Skeletal muscle tissue (tissue), 3 donors: ENCODE measurements at regions not wholly inside any gene's neighbourhood (a gene's known extent, or its start where the extent isn't known, plus 50 kb on each side); places are given as distances from the start of the nearest gene placed in this dataset.
A peak's percentile ranks its signal among the peaks of the same experiment; 100 is the strongest.

Experiments
- H3K27ac ChIP-seq: one replicate; pipeline ENCODE4 v1.7.0; 2013; ENCODE audit warnings: mild to moderate bottlenecking, low read depth, low read length, inconsistent platforms
- H3K27me3 ChIP-seq, 3 donors: one replicate each; pipeline ENCODE4 v1.7.0; 2013; ENCODE audit warnings: low read length in 3 of 3; ENCODE audit not compliant: control insufficient read depth in 3 of 3, insufficient read depth in 3 of 3
- H3K36me3 ChIP-seq, 3 donors: one replicate each; pipeline ENCODE4 v1.7.0; 2013; ENCODE audit warnings: low read length in 3 of 3; ENCODE audit not compliant: control insufficient read depth in 3 of 3, insufficient read depth in 3 of 3
- H3K4me1 ChIP-seq, 3 donors: one replicate each; pipeline ENCODE4 v1.7.0; 2013; ENCODE audit warnings: low read length in 3 of 3, mild to moderate bottlenecking in 3 of 3; ENCODE audit not compliant: control insufficient read depth in 3 of 3, insufficient read depth in 3 of 3
- H3K4me3 ChIP-seq, 3 donors: one replicate each; pipeline ENCODE4 v1.7.0; 2013; ENCODE audit warnings: low read length in 3 of 3
- H3K9ac ChIP-seq, 3 donors: one replicate each; pipeline ENCODE4 v1.7.0; 2013; ENCODE audit warnings: low read length in 3 of 3, mild to moderate bottlenecking in 3 of 3, moderate library complexity in 2 of 3, low read depth in 1 of 3
- H3K9me3 ChIP-seq, 3 donors: one replicate each; pipeline ENCODE4 v1.7.0; 2013; ENCODE audit warnings: low read length in 3 of 3; ENCODE audit not compliant: control insufficient read depth in 3 of 3
- donor health status: Osteomylitis.

DNA sequence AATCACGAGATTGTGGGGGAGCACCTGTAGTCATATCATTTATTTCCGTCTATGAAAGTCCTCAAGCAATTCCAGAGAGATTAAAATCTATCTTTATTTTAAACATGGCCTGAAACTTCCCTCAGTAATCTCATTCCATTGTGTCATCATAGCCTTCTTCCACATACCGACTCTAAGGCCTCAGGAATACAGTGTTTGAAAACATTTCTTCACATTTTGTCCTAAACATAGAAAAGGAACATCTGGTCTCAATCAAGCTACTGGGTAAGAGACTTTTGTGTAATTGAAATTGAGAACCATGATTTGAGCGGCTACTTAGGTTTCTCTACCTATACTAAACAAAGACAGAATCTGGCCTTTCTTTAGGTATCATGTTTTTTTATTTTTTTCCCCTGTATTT, 78.0 kb upstream of the ELMO1 start:
- no peak overlapping the region for H3K9ac ChIP-seq
- no peak overlapping the region for H3K27ac ChIP-seq
- no peaks in the 10 kb centered on the region for H3K27me3 ChIP-seq
- H3K4me3 ChIP-seq, result no peak overlapping the region
- no peaks in the 10 kb centered on the region for H3K4me1 ChIP-seq
- H3K36me3 ChIP-seq, result no peaks in the 10 kb centered on the region
- peaks cover 0 to under 1% (median 0%) of the 10 kb centered on the region in 3 donors for H3K9me3 ChIP-seq

- Histone ChIP-seq H3K4me1 (no peaks in the 10 kb centered on the region), H3K9me3 (no peaks in the 10 kb centered on the region), H3K4me3 (no peak overlapping the region), H3K9ac (no peak overlapping the region), H3K27ac (no peak overlapping the region), H3K27me3 (no peaks in the 10 kb centered on the region), H3K36me3 (no peaks in the 10 kb centered on the region)
These were observed 78.4 kb upstream of the ELMO1 start for GRCh38 chr7:37527109-37527508.

DNA sequence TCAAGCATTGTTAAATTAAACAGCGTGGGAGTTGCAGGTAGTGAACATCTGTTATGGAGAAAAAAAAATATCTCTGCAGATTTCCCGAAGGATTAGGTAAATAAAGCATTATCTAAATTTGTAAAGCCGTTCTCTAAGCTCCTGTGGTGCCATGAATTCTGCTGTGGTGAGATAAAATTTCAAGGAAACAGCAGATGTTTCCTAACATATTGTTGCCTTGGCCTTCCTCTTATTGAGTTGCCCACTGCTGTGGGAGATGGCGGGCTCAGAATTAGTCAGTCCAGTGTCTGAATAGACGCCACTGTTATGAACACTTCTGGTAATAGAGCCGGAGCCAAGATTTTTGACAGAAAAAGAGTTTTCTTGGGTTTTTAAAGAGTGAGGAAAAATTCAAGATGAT, 82.6 kb upstream of the ELMO1 start:
- no peaks in the 10 kb centered on the region for H3K9me3 ChIP-seq
- no peaks in the 10 kb centered on the region for H3K4me1 ChIP-seq
- no peaks in the 10 kb centered on the region for H3K36me3 ChIP-seq
- H3K27me3 ChIP-seq, result no peaks in the 10 kb centered on the region
- peak overlapping the region; percentile 29 for H3K27ac ChIP-seq
- H3K4me3 ChIP-seq, result no peak overlapping the region
- no peak overlapping the region for H3K9ac ChIP-seq

GRCh38 chr7:37532636-37533035, 84.0 kb upstream of the ELMO1 start:
- H3K4me3 ChIP-seq, result no peak overlapping the region
- H3K27me3 ChIP-seq, result no peaks in the 10 kb centered on the region
- H3K9ac ChIP-seq, result no peak overlapping the region
- H3K36me3 ChIP-seq, result no peaks in the 10 kb centered on the region
- no peak overlapping the region for H3K27ac ChIP-seq
- no peaks in the 10 kb centered on the region for H3K4me1 ChIP-seq
- H3K9me3 ChIP-seq, result no peaks in the 10 kb centered on the region

GRCh38 chr7:37534893-37535610, 86.4 kb upstream of the ELMO1 start:
- Histone ChIP-seq H3K27ac (no peak overlapping the region), H3K9me3 (no peaks in the 10 kb centered on the region), H3K27me3 (no peaks in the 10 kb centered on the region), H3K4me1 (no peaks in the 10 kb centered on the region), H3K9ac (no peak overlapping the region), H3K36me3 (no peaks in the 10 kb centered on the region), H3K4me3 (no peak overlapping the region)

- no peaks in the 10 kb centered on the region for H3K27me3 ChIP-seq
- no peaks in the 10 kb centered on the region for H3K4me1 ChIP-seq
- H3K27ac ChIP-seq, result no peak overlapping the region
- no peaks in the 10 kb centered on the region for H3K36me3 ChIP-seq
- no peak overlapping the region for H3K9ac ChIP-seq
- H3K9me3 ChIP-seq, result no peaks in the 10 kb centered on the region
- H3K4me3 ChIP-seq, result no peak overlapping the region
These were observed 87.2 kb upstream of the ELMO1 start for GRCh38 chr7:37535841-37536240.

GRCh38 chr7:37536706-37537105, 88.0 kb upstream of the ELMO1 start:
- Histone ChIP-seq H3K4me3 (no peak overlapping the region), H3K27me3 (no peaks in the 10 kb centered on the region), H3K36me3 (no peaks in the 10 kb centered on the region), H3K9ac (no peak overlapping the region), H3K27ac (no peak overlapping the region), H3K9me3 (no peaks in the 10 kb centered on the region), H3K4me1 (no peaks in the 10 kb centered on the region)

DNA sequence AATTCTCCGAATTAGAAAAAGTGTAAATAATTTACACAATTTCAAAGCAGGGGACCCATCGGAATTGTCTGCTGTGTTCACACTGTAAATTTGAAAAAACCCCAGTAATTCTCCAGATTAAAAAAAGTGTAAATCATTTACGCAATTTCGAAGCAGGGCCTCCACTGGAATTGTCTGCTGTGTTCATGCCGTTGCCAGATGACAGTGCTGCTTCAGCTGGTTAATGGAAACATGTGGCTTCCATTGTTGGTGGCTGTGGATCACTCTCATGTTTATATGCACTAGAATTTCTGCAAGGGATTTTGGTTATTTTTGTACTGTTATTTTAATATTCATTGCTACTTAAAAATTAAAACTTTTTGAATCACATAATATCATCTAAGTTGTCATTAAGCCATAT, 88.8 kb upstream of the ELMO1 start:
- Histone ChIP-seq H3K4me1 (no peaks in the 10 kb centered on the region), H3K36me3 (no peaks in the 10 kb centered on the region), H3K9me3 (no peaks in the 10 kb centered on the region), H3K9ac (no peak overlapping the region), H3K27me3 (no peaks in the 10 kb centered on the region), H3K4me3 (no peak overlapping the region), H3K27ac (no peak overlapping the region)

DNA sequence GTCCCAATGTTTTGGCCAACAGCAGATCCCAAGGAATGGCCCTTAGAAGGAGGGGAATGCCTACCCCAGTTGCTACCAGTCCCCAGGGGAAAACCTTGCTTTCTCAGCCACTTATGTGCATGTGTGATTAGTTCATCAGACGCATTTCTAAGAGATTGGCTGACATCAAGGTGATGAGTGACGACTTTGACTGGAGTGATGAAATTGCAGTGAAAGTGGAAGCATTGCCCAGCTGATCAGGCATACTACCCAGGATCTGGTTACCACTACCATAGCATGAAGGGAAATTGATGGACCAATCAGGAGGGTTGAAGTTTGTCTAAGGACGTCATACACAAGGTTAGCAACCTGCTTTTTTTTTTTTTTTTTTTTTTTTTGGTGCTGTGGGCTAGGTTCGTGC, 90.3 kb upstream of the ELMO1 start:
- H3K4me3 ChIP-seq, result no peak overlapping the region
- no peak overlapping the region for H3K27ac ChIP-seq
- no peaks in the 10 kb centered on the region for H3K4me1 ChIP-seq
- no peaks in the 10 kb centered on the region for H3K36me3 ChIP-seq
- no peaks in the 10 kb centered on the region for H3K9me3 ChIP-seq
- no peak overlapping the region for H3K9ac ChIP-seq
- no peaks in the 10 kb centered on the region for H3K27me3 ChIP-seq

DNA sequence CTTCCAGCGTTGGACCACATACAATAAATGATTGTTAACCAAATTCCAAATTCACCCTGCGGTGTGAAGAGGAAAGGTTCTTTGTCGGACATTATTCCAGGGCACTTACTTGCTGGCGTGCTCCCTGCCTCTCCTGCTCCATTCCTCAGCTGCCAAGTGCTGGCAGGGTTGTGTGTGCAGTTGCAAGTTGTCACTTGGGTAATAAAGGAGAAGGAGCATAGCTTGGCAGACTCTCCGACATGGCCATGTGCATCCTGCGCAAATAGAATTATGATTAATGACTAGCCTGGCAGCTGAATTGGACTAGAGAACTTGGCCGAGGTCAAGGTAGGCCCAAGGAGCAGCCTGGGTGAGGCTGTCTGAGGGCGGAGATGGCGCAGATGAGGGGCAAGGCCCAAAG, 92.3 kb upstream of the ELMO1 start:
- H3K36me3 ChIP-seq, result no peaks in the 10 kb centered on the region
- H3K4me3 ChIP-seq, result no peak overlapping the region
- no peaks in the 10 kb centered on the region for H3K27me3 ChIP-seq
- no peak overlapping the region for H3K9ac ChIP-seq
- no peaks in the 10 kb centered on the region for H3K9me3 ChIP-seq
- no peak overlapping the region for H3K27ac ChIP-seq
- no peaks in the 10 kb centered on the region for H3K4me1 ChIP-seq
